Choroid plexus epithelial cell (primary cell): ENCODE measurements at regions not wholly inside any gene's neighbourhood (a gene's known extent, or its start where the extent isn't known, plus 50 kb on each side); places are given as distances from the start of the nearest gene placed in this dataset.

Experiments
- DNase-seq: peaks from one replicate; pipeline ENCODE4 v3.0.0-alpha.2; 2010; ENCODE audit warnings: low read depth
- H3K4me3 ChIP-seq: 2 replicates; pipeline ENCODE4 v1.5.1; 2011; ENCODE audit warnings: low read depth, mild to moderate bottlenecking, control low read depth, low read length, moderate library complexity
- TF ChIP-seq, protein P1 (sequence below): conservative IDR thresholded peaks from 2 replicates; pipeline ENCODE4 v1.5.1; 2011; ENCODE audit warnings: low read depth, mild to moderate bottlenecking, control low read depth, inconsistent platforms, low read length, moderate library complexity

DNA sequence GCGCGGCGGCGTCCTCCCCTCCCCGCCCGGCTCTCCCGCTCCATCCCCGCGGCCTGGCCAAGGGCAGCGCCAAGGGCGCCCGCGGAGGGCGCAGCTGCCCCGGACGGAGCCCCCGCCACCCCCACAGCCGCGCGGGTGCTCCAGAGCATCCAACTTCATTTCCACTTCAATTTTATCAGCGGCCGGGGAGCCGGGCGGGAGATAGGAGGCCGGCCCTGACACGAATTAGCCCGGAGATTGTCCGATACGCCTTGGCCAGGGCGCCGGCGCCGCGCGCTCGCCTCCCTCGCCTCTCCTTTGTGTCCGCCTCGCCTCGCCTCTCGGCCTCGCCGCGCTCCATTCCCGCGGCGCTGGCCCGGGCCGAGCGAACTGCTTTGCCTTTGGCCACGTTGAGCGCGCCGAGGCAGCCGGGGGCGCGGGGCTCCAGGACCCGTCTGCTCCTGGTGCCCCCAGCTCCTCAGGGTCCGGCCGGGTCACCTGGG lies 129.1 kb upstream of the LHX1 start:
- DNase-seq: peak; percentile 13
- TF ChIP-seq, protein P1, sequence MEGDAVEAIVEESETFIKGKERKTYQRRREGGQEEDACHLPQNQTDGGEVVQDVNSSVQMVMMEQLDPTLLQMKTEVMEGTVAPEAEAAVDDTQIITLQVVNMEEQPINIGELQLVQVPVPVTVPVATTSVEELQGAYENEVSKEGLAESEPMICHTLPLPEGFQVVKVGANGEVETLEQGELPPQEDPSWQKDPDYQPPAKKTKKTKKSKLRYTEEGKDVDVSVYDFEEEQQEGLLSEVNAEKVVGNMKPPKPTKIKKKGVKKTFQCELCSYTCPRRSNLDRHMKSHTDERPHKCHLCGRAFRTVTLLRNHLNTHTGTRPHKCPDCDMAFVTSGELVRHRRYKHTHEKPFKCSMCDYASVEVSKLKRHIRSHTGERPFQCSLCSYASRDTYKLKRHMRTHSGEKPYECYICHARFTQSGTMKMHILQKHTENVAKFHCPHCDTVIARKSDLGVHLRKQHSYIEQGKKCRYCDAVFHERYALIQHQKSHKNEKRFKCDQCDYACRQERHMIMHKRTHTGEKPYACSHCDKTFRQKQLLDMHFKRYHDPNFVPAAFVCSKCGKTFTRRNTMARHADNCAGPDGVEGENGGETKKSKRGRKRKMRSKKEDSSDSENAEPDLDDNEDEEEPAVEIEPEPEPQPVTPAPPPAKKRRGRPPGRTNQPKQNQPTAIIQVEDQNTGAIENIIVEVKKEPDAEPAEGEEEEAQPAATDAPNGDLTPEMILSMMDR: no peak
- H3K4me3 ChIP-seq: no peak overlapping the region

DNA sequence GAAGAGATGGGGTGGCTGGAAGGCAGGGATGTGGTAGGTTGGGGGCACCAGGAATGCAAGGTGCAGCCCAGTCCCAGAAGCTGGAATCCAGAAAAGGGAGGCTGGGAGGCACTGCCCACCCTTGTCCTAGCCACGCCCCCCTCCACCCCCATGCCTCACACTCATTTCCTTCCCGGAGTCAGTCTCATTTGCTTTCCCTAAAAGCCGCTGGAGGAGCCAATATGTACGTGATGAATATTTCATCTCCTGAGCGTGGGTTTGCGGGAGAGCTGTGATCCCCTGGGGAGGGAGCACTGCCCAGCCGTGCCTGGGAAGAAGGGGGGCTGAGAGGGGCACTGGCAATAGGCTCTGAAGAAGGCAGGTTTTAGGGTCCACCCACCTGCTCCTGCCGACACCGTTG lies 124.5 kb upstream of the LHX1 start:
- DNase-seq: no peak
- TF ChIP-seq, protein P1: no peak
- no peak overlapping the region for H3K4me3 ChIP-seq

DNA sequence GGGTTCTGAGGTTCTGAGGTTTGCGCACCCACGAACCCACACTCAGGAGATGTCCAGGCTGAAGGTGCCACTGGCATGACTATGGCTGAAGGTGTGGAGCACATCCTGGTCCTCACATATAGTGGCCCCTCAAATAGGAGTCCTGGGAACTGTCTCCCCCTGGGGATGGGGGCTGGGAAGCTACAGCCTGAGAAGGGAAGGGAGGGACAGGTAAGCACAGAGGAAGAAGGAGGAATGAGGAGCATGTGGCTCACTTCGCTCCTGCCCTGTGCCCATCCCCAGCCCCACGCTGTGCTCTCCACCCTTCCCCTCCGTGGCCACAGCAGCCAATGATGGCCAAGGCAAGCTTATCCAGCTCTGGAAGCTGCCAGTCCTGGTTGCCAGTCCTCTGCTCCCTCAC lies 123.9 kb upstream of the LHX1 start:
- no peak for DNase-seq
- H3K4me3 ChIP-seq: no peak overlapping the region
- TF ChIP-seq, protein P1: no peak

DNA sequence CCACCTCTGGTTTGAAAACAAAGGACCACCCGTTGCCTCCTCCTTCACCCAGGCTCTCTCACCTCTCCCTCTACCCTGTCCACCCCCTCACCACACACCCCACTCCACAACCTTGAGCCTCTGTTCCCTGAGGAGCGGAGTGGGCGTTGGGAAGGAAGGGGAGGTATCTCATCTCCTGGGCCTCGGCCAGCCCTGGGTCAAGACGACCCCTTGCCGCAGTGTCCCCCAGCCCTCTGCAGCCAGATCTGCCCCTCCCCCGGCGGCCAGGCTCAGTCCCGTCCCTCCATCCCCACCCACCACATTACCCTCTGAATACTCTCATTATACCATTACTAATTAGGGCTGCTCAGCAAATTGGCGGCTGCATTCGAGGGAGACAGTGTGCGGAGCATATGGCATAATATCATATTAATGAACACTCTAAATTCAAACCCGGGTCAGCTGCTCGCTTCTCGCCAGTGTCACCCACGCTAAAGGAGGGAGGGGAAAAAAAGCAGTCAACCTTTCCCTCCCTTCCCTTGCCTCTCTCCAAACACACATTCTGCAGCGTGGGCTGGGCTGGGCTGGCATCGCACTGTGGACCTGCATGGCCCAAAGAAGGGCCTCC lies 123.2 kb upstream of the LHX1 start:
- TF ChIP-seq, protein P1: no peak
- H3K4me3 ChIP-seq: no peak overlapping the region
- DNase-seq: no peak

DNA sequence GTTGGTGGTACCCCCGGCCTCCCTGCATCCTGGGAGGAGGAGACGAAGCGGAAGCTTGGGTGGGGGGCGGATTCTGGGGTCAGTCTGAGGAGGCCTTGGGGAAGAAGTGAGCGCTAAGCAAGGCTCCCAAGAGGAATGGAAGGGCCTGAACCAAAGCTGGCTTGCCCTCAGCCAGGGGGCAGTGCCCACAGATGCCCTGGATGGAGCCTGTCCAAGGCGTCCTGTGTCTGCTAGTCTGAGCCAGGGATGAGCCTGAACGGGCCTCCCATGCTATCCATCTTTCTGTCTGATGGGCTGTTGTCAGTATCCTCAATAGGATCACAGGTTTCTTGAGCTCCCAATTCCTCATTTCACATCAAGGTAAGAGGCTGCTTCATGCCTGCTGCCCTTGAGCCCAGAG lies 122.3 kb upstream of the LHX1 start:
- no peak for DNase-seq
- TF ChIP-seq, protein P1: no peak
- H3K4me3 ChIP-seq: no peak overlapping the region

DNA sequence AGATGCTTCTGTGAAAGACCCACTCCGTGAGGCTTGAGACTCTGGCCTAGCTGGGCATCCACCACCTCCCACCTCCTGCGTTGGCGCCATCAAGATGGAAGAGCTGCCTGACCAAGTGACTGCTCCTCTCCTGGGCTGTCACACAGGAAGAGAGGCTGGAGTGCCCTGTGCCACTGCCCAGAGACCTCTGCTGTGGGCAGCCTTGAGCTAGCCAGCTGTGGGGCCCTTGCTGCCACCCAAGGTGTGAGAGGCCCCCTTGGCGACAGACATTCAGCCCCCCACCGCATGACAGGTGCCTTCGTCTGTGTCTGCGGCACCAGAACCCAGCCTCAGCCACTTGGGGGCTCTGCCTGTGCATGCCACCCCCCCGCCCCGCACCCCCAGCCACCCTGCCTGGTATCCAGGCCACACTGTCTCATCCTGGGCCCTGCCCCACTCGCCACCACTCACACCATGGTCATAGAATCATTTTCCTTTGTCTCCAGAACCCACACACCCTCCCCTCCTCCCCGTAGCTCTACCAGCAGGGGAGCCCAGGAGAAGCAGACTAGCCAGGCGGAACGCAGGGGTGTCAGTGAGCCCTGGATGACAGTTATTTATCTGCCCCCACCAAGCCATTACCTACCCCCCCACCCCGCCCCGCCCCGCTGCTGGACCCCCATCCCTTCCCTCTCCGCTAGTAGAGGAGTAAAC lies 120.9 kb upstream of the LHX1 start:
- TF ChIP-seq, protein P1: no peak
- no peak for DNase-seq
- H3K4me3 ChIP-seq: no peak overlapping the region

DNA sequence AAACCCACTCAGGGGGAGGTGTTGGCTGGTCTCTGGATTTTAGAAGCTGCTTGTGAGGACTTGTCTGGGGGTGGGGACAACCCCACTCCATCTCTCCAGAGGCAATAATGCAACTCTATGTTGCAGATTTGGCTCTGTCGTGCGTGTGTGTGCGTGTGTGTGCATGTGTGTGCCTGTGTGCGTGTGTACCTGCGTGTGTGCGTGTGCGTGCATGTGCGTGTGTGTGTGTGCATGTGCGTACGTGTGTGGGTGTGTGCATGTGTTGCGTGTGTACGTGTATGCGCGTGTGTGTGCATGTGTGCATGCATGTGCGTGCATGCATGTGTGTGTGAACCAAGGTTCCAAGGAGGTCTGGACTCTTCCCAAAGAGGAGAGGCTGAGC lies 120.4 kb upstream of the LHX1 start:
- DNase-seq: no peak
- TF ChIP-seq, protein P1: no peak
- no peak overlapping the region for H3K4me3 ChIP-seq
